HG03097 (cell line): ENCODE measurements at regions not wholly inside any gene's neighbourhood (a gene's known extent, or its start where the extent isn't known, plus 50 kb on each side); places are given as distances from the start of the nearest gene placed in this dataset.

Experiments used
- ATAC-seq: cut with Tn5 transposase; IDR thresholded peaks from one replicate; pipeline ENCODE4 v1.9.1; 2021; ENCODE audit not compliant: unreplicated experiment, low FRiP score

DNA sequence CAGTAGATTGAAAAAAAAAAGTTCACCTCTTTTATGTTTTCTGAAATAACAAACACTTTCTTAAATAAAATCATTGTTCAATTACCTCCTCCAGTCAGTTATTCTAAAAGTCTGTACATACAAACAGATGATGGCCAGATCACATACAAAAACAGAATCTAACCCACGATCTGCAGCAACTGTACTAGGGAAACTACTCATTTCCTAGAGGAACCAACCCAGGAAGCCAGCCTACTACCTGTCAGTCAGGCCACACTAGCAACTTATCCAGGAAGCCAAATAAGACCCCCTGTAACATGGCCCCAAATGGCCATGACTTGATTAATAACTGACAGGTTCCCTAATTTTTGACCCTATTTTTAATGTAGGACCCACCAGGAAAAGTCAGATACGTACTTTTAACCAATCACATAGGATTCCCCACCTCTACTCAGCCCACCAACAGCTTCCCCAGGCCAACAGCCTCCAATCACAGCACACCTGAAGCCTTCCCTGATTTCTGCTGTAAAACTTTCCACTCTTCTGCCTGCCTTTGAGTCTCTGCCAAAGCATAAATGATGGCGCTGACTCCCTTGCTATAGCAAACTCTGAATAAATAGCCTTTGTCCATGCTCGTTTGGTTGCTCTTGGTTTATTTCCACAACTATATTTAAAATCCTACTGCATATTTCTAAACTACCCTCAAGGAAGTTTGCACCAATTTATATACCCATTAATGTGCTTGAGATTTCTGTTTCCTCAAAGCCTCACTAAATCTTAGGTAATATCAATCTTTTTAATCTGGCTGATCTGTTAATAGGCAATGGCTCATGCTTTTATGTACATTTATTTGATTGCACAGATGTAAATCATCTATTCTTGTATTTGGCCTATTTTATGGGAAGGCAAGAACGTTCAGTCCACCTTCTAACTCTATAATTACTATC lies 486.4 kb downstream of the FBXO15 start:
- ATAC-seq, result no peak

DNA sequence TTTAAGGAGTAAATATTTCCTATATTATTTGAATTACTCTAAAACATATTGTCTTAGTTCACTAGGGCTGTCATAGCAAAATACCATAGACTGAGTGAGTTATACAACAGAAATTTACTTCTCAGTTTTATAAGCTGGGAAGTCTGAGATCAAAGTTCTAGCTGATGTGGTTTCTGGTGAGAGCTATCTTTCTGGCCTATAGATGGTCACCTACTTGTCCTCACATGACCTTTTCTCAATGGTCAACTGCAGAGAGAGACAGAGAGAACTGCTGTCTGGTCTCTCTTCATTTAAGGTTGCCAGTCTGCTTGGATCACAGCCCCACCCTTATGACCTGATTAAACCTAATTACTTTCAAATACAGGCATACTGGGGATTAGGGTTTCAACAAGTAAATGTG lies 490.9 kb downstream of the FBXO15 start:
- no peak for ATAC-seq

GRCh38 chr18:73653827-73654226 lies 493.8 kb downstream of the FBXO15 start:
- no peak for ATAC-seq

DNA sequence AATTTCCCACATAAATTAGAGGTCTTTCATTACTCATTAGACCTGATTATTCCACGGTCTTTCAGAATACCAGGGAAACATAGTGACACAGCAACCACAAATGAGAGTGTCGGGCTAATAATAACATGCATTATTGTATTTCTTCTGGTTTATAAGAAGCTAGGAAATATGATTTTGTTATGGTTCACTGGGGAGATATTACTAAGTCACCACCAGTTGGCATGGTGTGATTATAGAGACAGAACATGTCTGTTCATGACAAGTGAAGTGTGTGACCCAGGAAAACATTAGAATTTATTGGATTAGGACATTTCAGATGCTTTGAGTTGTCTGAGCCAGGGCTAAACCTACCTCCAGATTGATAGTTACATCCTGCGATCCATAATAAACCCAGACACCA lies 494.4 kb downstream of the FBXO15 start:
- ATAC-seq, result no peak

DNA sequence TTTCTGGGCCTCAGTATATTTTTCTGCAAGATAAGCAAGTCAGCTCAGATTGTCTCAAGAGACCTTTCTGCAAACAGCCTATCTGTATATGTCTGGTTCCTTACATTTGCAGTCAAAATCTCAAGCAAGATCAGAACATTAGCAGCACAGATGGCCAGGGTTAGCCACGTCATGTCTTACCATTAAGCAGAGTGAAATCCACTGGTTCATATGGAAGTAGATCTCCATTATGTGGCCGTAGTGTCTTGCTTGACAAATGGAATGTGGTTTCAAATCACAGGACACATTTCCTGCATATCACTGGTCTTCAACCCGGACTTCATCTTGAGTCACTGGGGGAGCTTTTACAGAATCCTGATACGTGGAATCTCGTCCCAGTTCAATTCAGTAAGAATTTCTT lies 500.2 kb downstream of the FBXO15 start:
- no peak for ATAC-seq

DNA sequence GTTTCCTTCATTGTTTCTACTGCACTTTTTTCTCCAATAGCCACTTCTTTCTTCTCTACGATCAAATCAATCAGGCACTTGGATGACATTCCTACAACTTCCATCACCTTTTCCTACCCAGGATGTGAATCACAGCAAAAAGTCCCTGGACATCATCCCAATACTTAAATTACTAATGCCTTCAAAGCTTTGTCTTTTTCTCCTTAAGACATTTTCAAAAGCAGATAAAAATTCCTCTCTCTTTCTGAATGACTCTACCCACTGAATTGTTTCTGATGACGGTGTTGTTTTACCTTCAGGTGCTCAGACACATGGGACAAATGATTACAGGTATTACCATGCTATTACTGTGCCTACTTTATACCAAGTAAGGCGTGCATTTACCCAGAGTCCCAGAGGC lies 500.9 kb downstream of the FBXO15 start:
- ATAC-seq, result no peak

- ATAC-seq, result no peak
These were observed 501.4 kb downstream of the FBXO15 start for GRCh38 chr18:73646196-73646595.

DNA sequence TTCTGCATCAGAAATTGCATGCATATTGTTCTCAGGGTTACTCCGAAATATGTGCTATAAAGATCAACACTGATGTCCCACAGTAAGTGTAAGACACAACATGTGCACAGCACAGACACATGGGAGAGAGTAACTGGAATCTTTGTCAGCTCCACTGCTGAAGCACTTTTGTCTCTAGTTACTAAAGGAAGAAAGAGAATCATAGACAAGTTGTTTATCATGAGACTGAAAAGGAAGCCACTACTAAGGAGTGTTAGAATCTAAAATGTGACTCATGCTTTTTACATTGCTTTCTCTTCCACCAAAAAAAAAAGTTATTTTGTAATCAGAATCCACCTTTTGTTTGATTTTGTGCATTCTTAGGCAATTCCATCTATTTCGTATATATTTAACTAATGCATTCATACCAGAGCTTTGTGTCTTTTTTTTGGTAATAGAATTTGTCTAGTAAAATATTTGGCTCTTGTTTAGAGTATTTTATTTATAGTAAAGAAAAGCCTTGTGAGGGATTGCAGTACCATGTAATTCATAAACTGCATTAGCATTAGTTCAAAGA lies 502.4 kb downstream of the FBXO15 start:
- no peak for ATAC-seq

GRCh38 chr18:73639788-73640187 lies 507.8 kb downstream of the FBXO15 start:
- no peak for ATAC-seq

GRCh38 chr18:73638709-73639108 lies 508.9 kb downstream of the FBXO15 start:
- no peak for ATAC-seq

DNA sequence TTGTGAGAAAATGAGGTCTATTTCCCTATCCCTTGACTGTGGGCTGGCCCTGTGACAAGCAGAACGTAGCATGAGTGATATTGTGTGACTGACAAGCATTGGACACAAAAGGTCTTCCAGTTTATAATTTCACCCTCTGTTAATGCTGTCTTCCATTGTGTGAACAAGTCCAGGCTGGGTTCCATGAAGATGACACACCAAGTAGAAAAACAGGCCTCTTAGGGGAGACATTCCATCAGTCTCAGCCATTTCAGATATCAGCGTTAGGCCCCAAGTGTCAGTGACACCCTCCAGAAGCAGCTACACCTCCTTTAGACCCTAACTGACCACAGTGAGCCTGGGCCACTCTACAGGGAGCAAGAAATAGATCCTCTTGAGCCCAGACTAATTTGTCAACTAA lies 511.3 kb downstream of the FBXO15 start:
- ATAC-seq, result no peak

GRCh38 chr18:73626859-73627258 lies 520.8 kb downstream of the FBXO15 start:
- no peak for ATAC-seq

- no peak for ATAC-seq
These were observed 521.4 kb downstream of the FBXO15 start for GRCh38 chr18:73626221-73626620.

DNA sequence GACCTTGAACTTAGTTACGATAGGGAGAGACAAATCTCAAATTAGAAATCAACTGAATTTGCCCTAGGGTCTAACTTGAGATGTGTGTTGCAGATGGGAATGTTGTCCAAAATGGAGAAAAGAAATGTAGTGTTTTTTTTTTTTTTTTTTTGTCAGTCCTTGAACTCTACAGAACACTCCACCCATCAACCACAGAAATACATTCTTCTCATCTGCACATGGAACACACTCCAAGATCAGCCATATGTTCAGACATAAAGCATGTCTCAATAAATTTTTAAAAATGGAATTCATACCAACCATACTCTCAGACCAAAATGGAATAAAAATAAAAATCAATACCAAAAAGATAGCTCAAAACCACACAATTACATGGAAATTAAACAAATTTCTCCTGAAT lies 526.5 kb downstream of the FBXO15 start:
- ATAC-seq, result no peak

DNA sequence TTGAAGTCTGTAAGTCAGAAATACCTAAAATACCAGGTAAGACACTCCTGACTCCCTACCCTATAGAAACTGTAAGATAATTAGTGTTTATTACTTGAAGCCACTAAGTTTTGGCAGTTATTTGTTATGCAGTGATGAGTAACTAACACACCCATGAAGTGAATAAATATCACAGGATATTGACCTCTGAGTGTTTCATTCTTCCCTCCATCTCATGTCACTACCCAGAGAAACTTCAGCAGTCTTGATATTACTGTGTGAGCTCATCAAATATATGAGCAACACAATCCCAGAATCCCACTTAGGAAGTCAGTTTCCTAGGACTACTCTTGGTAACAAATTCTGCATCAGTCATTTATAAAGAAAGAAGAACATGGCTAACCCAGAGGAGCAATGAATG lies 529.7 kb downstream of the FBXO15 start:
- no peak for ATAC-seq

DNA sequence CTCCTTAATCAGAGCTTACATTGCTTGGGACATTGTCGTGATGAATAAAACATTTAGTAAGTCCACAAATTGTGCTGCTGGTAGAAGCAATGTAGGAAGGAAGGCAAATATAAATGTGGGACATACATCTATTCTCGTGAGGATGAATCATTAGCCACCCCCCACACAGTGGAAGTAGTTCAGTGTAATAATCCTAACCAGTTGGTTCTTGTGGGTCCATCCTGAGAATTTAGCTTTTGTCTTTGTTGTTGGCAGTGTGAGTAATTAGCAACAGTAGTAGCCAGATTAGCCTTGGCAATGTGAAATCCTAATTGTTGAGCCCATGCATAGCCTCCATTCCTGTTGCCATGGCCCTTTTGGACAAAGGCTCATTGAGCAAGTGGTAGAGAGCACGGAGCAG lies 532.1 kb downstream of the FBXO15 start:
- ATAC-seq, result no peak

- ATAC-seq, result no peak
These were observed 532.8 kb downstream of the FBXO15 start for GRCh38 chr18:73614812-73615211.

- ATAC-seq, result no peak
These were observed 533.8 kb downstream of the FBXO15 start for GRCh38 chr18:73613706-73614340.

DNA sequence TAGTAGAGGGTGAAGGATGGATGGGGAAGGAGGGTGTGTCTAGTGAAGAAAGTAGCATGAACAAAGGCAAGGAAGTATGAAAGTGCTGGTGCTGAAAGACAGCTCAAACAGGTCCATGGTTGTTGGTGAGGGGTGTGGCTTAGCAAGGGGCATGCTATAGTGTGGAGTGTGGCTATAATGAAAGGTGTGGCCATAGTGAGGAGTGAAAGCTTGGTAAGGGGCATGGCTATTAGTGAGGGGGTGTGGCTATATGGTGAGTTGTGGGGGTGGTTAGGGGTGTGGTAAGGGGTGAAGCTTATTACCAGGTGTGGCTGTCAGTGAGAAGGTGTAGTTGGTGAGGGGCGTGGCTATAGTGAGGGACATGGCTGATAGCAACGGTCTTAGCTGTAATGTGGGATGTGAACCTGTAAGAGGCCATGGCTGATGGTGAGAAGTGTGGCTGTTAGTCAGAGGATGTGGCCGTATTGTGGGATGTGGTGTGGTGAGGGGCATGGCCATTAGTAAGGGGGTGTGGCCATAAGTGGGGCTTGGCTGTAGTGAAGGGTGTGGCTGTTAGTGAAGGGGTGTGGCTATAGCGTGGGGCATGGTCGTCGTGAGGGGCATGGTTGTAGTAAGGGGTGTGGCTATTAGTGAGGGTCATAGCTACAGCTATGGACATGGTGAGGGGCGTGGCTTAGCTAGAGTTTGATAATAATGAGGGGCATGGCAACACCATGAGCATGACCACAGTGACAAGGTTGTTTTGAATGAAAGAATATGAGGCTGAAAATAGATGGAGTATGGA lies 549.6 kb downstream of the FBXO15 start:
- ATAC-seq, result no peak

GRCh38 chr18:73594749-73595148 lies 552.9 kb downstream of the FBXO15 start:
- no peak for ATAC-seq

DNA sequence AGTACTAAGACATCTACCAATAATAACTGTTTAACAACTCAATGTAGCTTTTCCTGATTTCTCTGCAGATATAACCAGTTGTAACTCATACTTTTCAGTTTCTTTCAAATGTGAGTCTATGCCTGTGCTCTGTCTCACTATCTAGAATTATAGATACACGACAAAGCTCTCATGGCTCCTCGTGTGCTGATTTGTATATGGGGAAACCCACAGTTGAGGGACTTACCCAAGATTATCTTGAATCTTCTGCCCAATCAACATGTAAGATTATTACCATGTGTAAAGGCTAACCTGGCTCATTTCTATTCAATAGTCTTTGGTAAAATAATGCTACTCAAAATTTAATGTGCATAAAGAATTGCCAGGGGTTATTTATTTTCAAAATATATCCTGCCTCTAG lies 554.4 kb downstream of the FBXO15 start:
- ATAC-seq, result no peak
